Chondrocyte (in vitro differentiated cells): ENCODE measurements at regions not wholly inside any gene's neighbourhood (a gene's known extent, or its start where the extent isn't known, plus 50 kb on each side); places are given as distances from the start of the nearest gene placed in this dataset.
A peak's percentile ranks its signal among the peaks of the same experiment; 100 is the strongest.
"Not testable (repeated sequence)": the region's sequence is repeated elsewhere in the genome, so short reads cannot be mapped to it uniquely, and the experiment has no call there.

Experiments
- DNase-seq: peaks from one replicate; pipeline ENCODE4 v3.0.0; 2021; ENCODE audit warnings: mixed read lengths, low spot score
- H3K27ac Mint-ChIP-seq: one replicate; pipeline ENCODE4 v1.8.0; 2021; ENCODE audit warnings: mild to moderate bottlenecking, moderate library complexity, mixed read lengths; ENCODE audit not compliant: unreplicated experiment
- H3K27me3 Mint-ChIP-seq: 2 replicates; pipeline ENCODE4 v1.8.0; 2021; ENCODE audit warnings: low read depth, mixed read lengths
- H3K36me3 Mint-ChIP-seq: 2 replicates; pipeline ENCODE4 v1.8.0; 2021; ENCODE audit warnings: low read depth, mixed read lengths
- H3K4me1 Mint-ChIP-seq: 2 replicates; pipeline ENCODE4 v1.8.0; 2021; ENCODE audit warnings: low read depth, mild to moderate bottlenecking, mixed read lengths
- H3K4me3 Mint-ChIP-seq: one replicate; pipeline ENCODE4 v1.8.0; 2021; ENCODE audit warnings: mild to moderate bottlenecking, moderate library complexity, mixed read lengths; ENCODE audit not compliant: unreplicated experiment
- H3K9me3 Mint-ChIP-seq: 2 replicates; pipeline ENCODE4 v1.8.0; 2021; ENCODE audit warnings: low read depth, mixed read lengths
- CTCF ChIP-seq: fragments of 200-600 bp; sonication (generic); IDR thresholded peaks from 2 replicates; pipeline ENCODE4 v1.5.0; 2021; ENCODE audit warnings: antibody characterized with exemption, mild to moderate bottlenecking, moderate library complexity

- not testable (repeated sequence) for H3K36me3 Mint-ChIP-seq, H3K4me1 Mint-ChIP-seq, H3K4me3 Mint-ChIP-seq, H3K27ac Mint-ChIP-seq, H3K27me3 Mint-ChIP-seq
- H3K9me3 Mint-ChIP-seq, result peaks cover 48% of the 10 kb centered on the region
- peak; percentile 81 for DNase-seq
Measured at GRCh38 chr4:49510238-49510637, 524.2 kb downstream of the CWH43 start.

GRCh38 chr4:49511353-49511752 lies 525.3 kb downstream of the CWH43 start:
- H3K4me3 Mint-ChIP-seq, H3K4me1 Mint-ChIP-seq, H3K27ac Mint-ChIP-seq, H3K27me3 Mint-ChIP-seq, H3K36me3 Mint-ChIP-seq: not testable (repeated sequence)
- DNase-seq, result peak; percentile 97
- H3K9me3 Mint-ChIP-seq, result peaks cover 58% of the 10 kb centered on the region

GRCh38 chr4:49511881-49512491 lies 525.9 kb downstream of the CWH43 start:
- peak; percentile 100 for DNase-seq
- not testable (repeated sequence) for H3K4me1 Mint-ChIP-seq, H3K4me3 Mint-ChIP-seq, H3K27me3 Mint-ChIP-seq, H3K27ac Mint-ChIP-seq, H3K36me3 Mint-ChIP-seq
- H3K9me3 Mint-ChIP-seq, result peaks cover 62% of the 10 kb centered on the region

GRCh38 chr4:49512641-49513545 lies 526.8 kb downstream of the CWH43 start:
- peak; percentile 16 for TF ChIP-seq CTCF
- not testable (repeated sequence) for H3K4me1 Mint-ChIP-seq, H3K36me3 Mint-ChIP-seq, H3K27ac Mint-ChIP-seq, H3K27me3 Mint-ChIP-seq, H3K4me3 Mint-ChIP-seq
- DNase-seq, result peak; percentile 100
- peaks cover 59% of the 10 kb centered on the region for H3K9me3 Mint-ChIP-seq

- not testable (repeated sequence) for H3K4me1 Mint-ChIP-seq, H3K36me3 Mint-ChIP-seq, H3K4me3 Mint-ChIP-seq, H3K27ac Mint-ChIP-seq, H3K27me3 Mint-ChIP-seq
- DNase-seq, result peak; percentile 100
- peaks cover 59% of the 10 kb centered on the region for H3K9me3 Mint-ChIP-seq
Measured at GRCh38 chr4:49513546-49514115, 527.6 kb downstream of the CWH43 start.

- DNase-seq, result peak; percentile 100
- not testable (repeated sequence) for H3K27ac Mint-ChIP-seq, H3K36me3 Mint-ChIP-seq, H3K4me3 Mint-ChIP-seq, H3K27me3 Mint-ChIP-seq, H3K4me1 Mint-ChIP-seq
- H3K9me3 Mint-ChIP-seq, result peaks cover 59% of the 10 kb centered on the region
Measured at GRCh38 chr4:49514171-49514699, 528.2 kb downstream of the CWH43 start.

GRCh38 chr4:49514841-49515240 lies 528.8 kb downstream of the CWH43 start:
- peak; percentile 99 for DNase-seq
- not testable (repeated sequence) for H3K36me3 Mint-ChIP-seq, H3K27ac Mint-ChIP-seq, H3K4me1 Mint-ChIP-seq, H3K4me3 Mint-ChIP-seq, H3K27me3 Mint-ChIP-seq
- peaks cover 59% of the 10 kb centered on the region for H3K9me3 Mint-ChIP-seq

GRCh38 chr4:49515241-49515640 lies 529.2 kb downstream of the CWH43 start:
- H3K27me3 Mint-ChIP-seq, H3K4me1 Mint-ChIP-seq, H3K27ac Mint-ChIP-seq, H3K36me3 Mint-ChIP-seq, H3K4me3 Mint-ChIP-seq: not testable (repeated sequence)
- peak; percentile 94 for DNase-seq
- H3K9me3 Mint-ChIP-seq, result peaks cover 57% of the 10 kb centered on the region

- peak; percentile 99 for DNase-seq
- not testable (repeated sequence) for H3K36me3 Mint-ChIP-seq, H3K27ac Mint-ChIP-seq, H3K27me3 Mint-ChIP-seq, H3K4me3 Mint-ChIP-seq, H3K4me1 Mint-ChIP-seq
- H3K9me3 Mint-ChIP-seq, result peaks cover 50% of the 10 kb centered on the region
Measured at GRCh38 chr4:49516096-49516495, 530.0 kb downstream of the CWH43 start.
